H54 (cell line): ENCODE measurements at regions not wholly inside any gene's neighbourhood (a gene's known extent, or its start where the extent isn't known, plus 50 kb on each side); places are given as distances from the start of the nearest gene placed in this dataset.

Experiments
- DNase-seq: peaks from one replicate; pipeline ENCODE4 v3.0.0; 2011; ENCODE audit warnings: low spot score, mixed read lengths; ENCODE audit not compliant: insufficient read length
- FAIRE-seq: peaks from 3 replicates; lab custom pipeline; 2011; peaks lifted over from hg19 to GRCh38; lab: Jason Lieb, UNC
- POLR2A ChIP-seq: IDR thresholded peaks from 2 replicates; pipeline ENCODE4 v1.6.1; 2011; ENCODE audit warnings: low read depth, mild to moderate bottlenecking, low read length

DNA sequence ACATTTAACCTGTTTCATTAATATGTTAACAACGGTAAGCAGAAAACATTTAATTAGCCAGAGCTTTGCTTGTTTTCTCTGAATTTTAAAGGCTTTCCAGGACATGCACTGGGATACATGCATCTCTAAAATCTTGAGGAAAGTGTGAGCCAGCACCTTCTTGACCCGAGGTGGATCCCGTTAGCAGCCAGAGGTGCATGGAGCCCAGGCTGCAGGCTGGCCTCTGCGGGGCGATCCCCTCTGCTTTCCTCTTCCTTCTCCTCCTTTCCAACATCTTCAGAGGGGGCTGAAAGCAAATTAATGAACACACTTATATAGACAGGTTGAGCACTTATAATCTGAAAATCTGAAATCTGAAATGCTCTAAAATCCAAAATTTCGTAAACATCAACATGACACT lies 128.7 kb upstream of the CST7 start:
- no peak for DNase-seq
- no peak for TF ChIP-seq POLR2A
- no peak for FAIRE-seq

DNA sequence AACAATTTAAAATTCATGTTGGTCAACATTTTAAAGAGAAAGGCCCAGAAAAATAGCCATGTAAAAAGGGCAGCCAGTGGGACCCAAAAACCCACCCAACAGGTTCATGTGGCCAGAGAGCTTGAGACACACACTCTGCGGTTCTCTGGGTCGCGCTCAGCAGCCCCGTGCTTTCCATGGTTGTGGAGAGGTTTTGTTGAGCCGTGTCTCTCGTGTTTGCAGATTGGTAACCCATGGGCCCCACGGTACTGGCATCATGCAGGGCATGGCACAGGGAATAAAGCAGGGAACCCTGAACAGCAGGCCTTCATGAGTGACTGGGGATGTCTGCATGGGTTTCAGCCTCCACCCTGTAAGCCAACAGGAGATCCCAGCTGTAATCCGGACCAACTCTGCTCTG lies 127.7 kb upstream of the CST7 start:
- no peak for TF ChIP-seq POLR2A
- FAIRE-seq (no peak), DNase-seq (no peak)

DNA sequence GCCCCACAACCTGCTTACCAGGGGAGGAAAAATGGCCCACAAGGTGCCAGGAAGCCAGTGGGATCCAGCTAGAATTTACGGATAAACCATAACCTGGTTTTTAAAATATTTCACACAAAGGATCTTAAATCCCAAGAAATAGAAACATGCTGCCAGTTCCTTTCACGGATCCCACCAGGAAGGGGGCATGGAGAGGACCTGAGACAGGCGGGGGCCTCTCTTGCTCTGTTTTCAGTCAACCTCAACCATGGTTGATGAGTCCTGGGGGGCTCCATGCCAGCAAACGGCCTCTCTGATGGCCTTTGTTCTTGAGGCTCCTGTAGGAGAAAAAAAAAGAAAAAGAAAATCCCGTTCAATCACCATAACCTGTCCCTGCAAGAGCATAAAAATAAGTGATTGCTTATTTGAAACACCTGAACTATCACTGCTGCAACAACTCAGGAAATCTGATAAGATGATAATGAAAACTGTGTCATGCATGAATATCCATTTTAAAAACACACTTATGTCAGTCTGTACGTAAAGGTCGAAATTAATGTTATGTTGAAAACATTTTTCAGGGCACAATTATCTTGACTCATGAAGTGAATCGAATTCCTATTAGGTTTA lies 125.8 kb upstream of the CST7 start:
- DNase-seq (no peak), FAIRE-seq (no peak)
- TF ChIP-seq POLR2A, result no peak

DNA sequence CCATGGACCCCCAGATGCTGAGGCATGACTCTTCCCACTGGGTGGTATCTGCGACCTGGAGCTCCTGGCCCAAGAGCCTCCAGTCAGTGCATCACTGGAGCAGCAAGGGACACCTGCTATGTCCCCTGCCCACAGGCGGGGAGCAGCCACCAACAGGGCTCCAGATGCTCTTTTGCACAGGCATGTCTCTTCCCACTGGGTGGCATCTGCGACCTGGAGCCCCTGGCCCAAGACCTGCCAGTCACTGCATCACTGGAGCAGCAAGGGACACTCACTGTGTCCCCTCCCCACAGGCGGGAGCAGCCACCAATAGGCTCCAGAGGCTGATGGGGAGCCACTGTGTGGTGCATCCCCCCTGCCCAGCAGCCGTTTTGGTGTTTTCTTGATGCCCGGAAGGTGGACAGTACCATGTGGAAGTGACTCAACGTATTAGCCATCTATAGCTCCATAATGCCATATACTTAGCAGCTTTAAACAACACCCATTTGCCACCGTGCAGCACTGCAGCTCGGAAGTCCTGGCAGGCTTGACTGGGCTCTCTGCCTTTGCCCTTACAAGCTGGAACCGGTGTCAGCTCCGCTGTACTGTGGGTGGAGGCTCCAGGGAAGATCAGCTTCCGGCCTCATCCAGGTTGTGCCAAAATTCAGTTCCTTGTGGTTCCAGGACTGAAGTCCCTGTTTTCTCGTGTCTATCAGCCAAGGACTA lies 124.9 kb upstream of the CST7 start:
- DNase-seq (no peak), FAIRE-seq (no peak)
- no peak for TF ChIP-seq POLR2A

DNA sequence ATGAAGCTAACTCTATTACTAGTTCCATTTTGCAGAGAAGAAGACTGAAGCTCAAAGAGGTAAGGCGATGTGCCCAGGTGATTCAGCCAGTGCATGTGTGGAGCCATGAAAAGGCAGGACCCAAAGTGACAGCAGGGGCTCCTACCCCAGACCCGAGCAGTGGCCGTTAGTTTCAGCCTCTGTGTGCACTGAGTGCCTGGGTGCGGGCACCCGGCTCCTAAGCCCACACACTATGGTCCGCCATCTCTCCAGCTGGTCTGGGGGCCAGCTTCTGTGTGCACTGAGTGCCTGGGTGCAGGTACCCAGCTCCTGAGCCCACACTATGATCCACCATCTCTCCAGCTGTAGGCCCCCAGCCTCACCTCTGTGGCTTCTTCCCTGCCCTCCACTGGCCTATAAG lies 123.5 kb upstream of the CST7 start:
- FAIRE-seq (no peak), DNase-seq (no peak)
- no peak for TF ChIP-seq POLR2A

DNA sequence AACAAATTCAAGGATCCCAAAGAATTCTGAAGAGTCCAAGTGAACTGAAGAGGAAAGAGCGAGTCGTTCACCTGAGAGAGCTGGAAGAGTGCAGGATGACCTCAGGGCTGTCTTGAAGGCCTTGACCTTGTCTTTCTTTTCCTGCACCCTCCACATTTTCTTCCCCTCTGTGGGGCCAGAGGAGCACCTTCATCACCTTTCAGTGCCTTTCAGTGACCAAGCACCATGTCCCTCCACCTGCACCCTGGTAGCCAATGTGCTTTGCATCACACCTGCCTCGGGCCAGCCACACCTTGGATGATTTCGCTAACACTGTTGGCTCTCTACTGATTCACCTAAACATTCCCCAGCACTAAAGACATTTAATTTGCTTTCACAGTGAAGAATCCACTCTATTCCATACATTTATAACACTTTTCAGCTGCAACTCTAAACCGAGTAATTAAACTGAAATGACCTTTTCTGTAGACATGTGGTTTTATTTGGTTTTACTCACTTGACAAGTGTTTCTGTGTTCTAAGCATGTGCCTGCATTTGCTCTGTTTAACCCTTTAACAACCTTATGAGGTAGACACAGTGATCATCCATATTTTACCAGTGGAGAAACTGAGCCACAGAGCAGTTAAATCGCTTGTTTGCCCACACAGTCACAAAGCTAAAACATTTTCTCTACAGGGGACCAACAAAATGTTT lies 121.3 kb upstream of the CST7 start:
- no peak for DNase-seq
- no peak for TF ChIP-seq POLR2A
- no peak for FAIRE-seq

DNA sequence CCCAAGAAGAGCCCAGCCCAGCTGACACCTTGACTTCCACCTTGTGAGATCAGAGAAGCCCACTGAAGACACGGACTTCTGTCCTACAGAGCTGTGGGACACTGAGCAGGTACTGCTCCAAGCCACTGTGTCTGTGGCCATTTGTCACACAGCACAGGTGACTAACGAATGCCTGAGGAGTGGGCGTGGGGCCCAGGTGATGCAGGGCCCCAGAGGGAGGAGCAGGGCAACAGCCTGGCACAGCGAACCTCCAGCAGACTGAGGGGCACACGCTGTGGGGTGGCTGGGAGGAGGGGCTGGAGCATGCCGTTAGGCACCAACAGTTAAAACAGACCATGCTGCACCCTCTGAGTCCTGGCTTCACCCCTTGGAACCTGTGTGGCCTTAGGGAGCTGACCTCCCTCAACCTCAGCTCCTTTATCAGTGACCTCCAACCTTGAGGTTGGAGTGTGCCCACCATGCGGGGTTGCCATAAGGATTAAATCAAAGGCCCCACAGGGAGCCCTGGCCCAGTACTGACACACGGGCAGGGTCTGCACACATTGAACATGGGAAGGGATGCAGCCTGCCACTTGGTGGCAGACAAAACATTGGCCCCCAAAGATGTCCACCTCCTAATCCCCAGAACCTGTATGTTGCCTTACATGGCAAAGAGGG lies 119.9 kb upstream of the CST7 start:
- FAIRE-seq (no peak), DNase-seq (no peak)
- TF ChIP-seq POLR2A, result no peak

DNA sequence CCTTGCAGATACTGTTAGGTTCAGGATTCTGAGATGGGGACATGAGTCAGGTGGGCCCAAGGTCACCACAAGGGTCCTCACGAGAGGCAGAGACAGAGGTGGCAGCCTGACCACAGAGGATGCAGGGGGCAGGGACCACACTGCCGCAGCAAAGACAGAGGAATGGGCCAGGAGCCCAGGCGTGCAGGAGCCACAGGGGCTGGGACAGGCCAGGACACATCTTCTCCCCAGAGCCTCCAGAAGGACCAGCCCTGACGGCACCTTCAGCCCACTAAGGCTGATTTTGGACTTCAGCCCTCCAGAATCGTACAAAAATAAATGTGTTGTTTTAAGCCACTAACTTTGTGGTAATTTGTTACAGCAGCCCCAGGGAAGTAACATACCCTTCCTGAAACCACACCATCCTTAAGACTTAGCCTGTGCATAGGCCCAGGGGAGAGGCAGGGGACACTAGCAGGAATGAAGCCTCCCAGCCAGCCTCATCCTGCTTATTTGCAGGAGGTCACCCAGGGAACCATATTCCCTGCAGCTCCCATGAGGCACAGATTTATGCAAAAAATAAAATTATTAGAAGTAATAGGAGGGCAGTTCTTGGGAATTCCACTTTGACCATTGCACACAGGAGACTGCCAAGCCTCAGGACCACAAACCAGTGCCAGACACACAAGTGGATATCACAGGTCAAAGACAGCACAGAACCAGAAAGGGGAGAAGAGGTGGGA lies 119.3 kb upstream of the CST7 start:
- no peak for FAIRE-seq
- DNase-seq, result no peak
- no peak for TF ChIP-seq POLR2A

DNA sequence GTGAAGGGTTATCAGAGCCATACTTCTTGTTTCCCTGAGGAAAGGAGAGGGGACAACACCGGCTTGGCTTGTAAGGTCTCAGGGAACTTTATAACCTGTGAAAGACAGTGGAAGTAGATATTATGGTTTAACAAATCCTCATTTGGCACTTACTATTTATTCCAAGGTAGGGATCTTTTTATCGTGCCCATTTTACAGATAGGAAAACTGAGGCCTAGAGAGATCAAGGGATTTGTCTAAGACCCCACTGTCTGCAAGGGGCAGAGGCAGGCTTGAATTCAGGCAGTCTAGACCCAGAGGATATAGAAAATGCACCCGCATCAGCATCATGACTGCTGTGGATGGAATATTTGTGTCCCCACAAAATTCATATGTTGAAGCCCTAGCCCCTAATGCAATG lies 118.4 kb upstream of the CST7 start:
- DNase-seq (no peak), FAIRE-seq (no peak)
- no peak for TF ChIP-seq POLR2A

DNA sequence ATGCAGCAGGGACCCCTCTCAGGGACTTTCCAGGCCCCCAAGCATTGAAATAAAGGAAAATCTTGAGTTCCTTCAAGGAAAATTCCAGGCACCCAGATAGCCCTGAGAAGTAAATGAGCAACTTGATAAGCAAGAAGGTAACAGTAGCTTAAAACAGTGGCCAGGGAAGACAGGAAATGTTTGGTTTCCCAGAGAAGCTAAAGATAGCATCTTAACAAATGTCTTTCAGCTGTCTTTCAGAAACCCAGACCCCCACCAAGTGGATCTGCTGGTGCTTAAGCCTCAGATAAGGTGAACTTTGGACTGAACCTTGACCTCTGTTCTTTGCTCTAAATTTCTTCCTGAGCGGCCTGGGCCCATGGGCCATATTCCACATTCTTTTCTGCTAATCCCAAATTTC lies 117.8 kb upstream of the CST7 start:
- no peak for TF ChIP-seq POLR2A
- FAIRE-seq (no peak), DNase-seq (no peak)

DNA sequence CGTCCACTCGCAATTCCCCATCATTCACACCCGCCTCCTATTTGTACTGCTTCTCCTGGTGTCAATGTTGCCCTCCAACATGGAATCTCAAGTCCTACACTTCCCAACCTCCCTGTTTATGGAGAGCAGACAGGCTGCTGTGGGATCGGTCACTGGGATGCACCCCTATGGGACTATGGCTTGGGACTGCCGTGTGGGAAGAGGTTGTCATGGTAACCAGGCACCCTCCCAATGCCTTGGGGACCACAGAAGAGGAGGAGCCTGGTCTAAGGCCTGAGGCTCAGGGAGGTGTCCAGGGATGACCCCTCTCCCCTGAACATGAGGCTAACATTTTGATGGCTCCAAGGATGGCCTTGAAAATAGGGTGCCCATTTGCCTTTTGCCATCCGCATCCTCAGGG lies 116.6 kb upstream of the CST7 start:
- FAIRE-seq (no peak), DNase-seq (no peak)
- no peak for TF ChIP-seq POLR2A

DNA sequence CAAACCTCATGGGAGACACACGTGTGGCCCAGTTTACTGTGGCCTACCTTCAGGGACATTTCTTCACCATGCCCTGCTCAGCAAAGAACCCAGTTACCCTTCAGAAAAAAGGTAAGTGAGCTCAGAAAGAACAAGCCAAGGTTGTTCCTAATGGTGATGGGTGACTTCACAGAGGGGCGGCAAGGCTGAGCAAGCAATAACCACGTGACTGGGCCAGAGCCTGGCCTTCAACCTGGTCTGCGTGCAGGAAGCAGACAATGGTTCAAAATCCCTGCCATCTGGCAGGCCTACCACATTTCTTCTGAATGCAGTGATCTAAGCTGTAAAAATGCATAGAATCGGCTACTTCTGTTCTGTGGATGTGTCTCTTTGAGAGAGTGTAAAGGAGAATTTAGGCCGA lies 115.5 kb upstream of the CST7 start:
- no peak for FAIRE-seq
- TF ChIP-seq POLR2A, result no peak

DNA sequence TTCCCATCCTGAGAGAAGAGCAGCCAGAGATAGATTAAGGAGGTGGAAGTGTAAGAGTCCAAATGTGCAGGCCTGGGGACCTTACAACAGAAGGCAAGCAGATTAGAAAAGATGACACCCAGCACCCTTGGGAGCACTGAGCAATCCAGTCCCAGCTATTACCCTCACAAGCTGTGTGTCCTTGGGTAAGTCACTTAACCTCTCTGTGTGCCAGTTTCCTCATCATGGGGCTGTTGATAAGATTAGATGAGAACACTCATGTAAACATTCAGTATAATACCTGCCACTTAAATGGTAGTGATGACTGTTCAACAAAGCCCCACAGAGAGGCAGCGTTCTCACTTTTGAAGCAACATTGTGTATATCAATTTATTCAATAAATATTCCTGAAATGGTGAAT lies 114.8 kb upstream of the CST7 start:
- FAIRE-seq (no peak), DNase-seq (no peak)
- TF ChIP-seq POLR2A, result no peak

More for the DNA sequence above, 115.5 kb upstream of the CST7 start:
- DNase-seq, result no peak

DNA sequence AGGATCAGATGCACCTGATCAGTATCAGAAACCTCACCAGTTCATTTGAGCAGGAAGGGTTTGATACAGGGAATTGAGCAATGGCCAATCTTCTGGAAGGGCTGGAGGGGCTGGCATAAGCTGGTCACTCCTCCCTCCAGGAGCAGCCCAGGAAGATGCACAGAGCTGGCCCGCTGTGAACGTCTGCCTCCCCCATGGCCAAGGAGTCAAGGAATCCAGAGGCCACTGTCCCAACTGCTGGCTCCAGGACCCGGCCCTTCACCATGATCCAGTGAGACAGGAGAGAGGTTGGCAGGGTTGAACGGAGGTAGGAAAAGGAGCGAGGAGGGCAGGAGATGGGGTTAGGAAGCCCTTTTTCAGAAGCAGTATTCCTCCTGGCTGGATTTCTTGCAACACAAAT lies 113.9 kb upstream of the CST7 start:
- FAIRE-seq, result no peak
- no peak for TF ChIP-seq POLR2A
- DNase-seq, result no peak
